Inflammatory macrophage (primary cell): ENCODE measurements at regions not wholly inside any gene's neighbourhood (a gene's known extent, or its start where the extent isn't known, plus 50 kb on each side); places are given as distances from the start of the nearest gene placed in this dataset.

Experiments used
- DNase-seq, 2 donors: peaks; one replicate each; pipeline ENCODE4 v3.0.0-alpha.2; 2020 to 2022

DNA sequence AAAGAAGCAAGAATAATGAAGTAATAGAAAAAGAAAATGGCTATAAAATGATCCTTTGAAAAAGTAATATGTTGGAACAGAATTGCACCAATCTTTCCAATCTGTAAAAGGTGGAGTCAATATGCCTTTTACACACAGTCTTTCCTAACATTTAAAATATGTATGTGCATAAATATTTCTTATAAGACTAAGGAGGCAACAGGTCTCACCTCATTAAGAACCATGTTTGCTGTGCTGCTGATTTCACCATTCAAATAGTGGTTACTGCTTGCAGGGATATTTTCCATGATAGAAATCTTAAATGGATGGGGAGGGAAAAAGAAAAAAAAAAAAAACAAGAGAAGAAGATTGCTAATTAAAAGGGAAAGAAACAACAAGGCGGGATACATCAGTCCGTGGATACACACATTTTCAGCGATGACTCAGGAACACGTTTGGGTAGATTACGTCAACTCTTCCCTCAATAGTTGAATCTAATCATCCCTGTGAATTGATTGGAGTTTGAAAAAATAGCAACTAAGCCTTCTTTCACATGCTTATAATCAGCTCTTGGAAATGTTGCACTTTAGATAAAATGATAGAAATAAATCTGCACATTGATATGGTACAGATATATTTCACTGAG is 2133.9 kb upstream of the CELF4 start:
- DNase-seq: no peak

DNA sequence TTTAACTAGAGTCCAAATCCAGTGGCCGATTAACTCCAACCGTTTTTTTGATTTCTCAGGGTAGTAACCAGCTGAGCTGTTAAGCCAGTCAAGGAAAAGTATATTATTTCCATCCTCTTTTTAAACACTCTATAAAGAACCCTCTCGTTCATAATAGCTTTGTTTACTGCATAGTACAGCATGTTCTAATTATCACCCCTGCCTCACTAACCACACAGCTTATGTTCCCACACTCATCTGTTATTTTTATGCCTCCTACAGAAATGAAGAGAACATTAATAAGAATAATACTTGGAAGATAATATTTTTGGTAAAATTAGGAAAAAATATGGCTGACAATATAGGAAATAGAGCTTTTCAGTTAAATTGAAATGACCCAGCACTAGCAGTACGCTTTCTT is 2132.8 kb upstream of the CELF4 start:
- no peak for DNase-seq

DNA sequence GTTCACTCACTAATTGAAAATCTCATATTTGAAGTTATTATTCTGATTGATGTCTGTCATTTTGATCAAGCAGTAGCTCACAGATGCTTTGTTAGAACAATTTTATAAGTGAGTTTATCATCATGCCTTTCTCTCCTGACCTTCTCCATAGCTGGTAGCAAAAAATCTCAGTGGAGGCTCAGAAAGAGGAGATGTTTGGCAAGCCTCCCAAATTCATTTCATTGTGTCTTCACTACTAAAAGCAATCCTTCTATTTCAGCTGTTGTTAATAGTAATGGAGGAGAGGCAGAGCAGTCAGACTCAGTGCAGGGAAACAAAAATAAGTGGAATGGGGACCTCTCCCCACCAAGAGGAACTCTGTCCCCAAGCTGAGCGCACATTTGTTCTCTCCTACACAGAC is 2127.8 kb upstream of the CELF4 start:
- no peak for DNase-seq

DNA sequence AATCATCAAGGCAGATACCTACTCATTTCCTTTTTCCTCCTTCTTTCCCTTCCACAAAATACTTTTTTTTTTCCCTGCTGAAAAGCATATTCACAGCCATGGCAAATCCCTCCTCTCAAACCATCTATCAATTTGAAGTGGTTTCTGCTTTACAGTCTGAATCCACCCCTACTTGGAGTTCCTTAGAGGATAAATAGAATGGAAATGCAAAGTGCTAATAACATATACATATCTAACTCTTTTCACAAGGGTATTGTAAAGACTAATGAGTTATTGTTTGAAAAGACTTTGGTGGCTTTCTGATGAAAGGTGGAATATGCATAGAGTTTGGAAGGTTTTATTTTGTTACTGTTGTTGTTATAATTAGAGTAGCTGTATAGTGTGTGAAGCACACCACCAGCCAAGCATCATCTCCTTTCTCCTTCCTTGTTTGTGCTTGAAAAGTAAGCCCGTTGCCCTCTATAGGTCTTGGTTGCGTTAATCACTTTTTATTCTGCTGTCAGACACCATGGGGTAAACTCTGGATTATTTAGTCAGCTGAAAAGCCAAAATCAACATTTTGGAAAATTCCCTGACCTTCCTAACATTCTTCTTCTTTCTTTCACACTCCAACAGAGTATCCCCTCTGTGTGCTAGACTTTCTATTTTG is 2126.9 kb upstream of the CELF4 start:
- DNase-seq: no peak

DNA sequence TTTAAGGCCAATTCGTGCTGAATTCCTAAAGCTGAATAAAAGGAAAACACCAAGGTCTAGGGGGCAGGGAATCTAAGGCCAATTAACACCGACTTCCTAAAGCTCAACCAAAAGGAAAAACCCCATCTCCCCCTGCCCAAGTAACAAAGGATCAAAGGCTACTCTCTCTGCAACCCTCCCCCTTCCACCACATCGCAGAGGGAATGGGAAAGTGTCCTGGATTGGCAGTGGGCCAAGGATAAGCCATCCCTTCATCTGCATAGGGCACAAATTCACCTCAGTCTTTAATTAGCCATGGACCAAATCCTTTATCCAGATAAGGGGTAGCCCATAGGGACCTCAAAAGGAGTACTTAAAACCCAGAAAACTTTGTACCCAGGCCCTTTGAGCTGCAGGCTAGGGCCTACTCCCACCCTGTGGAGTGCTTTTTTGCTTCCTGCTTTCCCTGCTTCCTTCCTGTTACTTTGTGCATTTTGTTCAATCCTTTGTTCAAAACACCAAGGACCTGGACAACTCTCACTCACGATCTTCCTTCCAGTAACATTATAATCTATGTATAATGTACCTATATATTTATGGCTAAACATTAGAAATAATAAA is 2119.8 kb upstream of the CELF4 start:
- no peak for DNase-seq

DNA sequence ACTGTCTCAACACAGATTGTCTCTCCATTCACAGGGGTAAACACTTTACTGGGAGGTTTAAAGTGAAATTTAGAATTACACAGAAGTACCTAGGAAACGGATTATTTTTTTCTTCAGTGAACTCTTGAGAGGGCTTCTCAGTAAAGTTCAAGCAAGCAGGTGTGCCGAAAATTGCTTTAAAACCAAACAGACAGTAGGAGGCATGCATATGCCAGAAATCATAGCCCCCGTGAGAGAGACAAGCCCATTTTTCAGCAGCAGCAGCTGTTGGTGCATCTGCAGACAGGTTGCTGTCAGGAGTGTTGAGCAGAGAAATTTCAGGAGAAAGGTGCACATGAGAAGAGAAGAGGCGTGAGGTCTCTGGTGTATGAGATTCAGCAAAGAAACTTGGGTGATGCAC is 2115.5 kb upstream of the CELF4 start:
- no peak for DNase-seq

DNA sequence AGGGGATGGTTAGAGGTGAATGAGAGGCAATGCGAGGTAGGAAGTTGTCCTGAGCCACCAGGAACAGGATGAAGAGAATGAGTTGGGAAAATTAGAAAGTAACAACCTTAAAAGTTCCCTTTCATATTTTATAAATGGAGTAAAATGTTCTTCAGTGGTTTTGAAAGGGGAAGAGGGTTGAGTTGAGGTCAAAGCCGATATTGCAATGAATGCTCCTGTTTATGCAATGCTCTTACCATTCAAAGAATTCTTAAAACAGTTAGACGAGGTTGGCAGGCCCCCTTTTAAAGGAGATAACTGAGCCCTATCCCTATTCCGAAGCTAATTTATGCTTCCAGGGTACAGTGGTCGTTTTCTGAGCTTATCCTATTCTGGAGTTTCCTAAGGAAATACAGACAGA is 2110.3 kb upstream of the CELF4 start:
- peak; percentile 60 to 70 for DNase-seq

DNA sequence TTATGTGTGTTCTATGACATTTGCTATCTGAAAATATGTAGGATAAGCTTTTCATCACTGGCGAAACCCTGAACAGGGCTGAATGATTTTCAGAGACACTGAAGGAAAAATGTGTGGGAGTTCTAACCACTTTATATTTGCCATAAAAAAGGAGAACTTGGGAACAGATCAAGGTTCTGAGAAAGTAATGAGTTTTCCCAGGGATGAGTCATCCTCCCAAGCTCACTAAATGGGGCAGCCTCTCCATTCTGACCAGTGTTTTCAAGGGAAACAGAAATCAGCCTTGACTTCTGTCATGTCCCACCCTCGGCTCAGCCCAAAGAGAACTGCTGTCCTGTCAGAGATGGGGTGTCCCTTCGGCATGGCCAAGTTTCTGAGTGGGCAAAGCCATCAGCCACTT is 2109.8 kb upstream of the CELF4 start:
- DNase-seq: peak; percentile 44 to 48

DNA sequence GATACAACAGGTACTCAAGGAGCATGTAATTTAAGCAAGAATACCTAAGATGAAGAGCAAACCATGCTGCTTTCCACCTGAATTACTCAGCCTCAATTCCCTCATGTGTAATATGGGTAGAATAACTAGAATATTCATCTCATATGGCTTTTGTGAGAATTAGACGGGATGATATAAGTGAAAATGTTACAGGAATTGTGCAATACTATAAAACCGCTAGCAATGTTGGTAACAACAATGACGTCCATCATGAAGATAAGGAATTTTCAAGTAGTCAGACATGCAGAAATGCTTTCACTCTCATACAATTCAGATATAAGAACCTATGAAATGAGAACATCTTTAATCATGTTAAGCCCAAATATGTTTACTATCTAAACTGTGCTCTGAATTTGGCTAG is 2106.6 kb upstream of the CELF4 start:
- no peak for DNase-seq

DNA sequence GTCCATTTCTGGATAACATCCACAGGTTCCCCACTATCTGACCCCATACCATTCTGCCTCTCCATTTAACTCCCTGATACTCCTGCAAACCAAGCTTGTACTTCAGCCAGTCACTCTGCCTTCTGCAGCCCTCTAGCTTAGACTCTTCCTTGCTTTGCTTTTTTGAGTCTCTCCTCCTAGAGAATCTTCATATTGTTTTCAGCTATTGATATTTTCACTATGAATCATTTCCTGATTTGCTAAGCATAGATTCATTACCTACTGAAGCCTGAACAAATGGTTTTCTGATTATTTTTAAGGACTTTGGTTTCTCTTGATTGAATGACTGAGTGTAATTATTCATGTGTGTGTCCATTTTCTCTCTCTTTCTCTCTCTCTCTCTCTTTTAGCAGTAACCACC is 2102.3 kb upstream of the CELF4 start:
- DNase-seq: no peak

DNA sequence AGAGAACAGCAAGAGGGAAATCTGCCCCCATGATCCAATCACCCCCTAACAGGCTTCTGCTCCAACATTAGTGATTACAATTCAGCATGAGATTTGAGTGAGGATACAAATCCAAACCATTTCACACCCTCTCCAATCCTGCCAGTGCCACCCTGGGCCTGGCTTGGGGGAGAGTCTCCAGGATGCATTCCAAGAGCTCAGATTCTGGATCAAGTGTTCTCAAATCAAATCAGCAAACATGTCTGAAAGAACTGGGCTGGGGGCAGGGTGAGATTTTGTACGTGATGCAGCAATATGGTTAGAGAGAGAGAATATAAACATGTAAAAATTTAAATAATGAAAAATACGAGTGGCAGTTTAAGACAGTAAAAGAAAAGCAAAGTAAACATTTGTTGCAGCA is 2100.9 kb upstream of the CELF4 start:
- no peak for DNase-seq

DNA sequence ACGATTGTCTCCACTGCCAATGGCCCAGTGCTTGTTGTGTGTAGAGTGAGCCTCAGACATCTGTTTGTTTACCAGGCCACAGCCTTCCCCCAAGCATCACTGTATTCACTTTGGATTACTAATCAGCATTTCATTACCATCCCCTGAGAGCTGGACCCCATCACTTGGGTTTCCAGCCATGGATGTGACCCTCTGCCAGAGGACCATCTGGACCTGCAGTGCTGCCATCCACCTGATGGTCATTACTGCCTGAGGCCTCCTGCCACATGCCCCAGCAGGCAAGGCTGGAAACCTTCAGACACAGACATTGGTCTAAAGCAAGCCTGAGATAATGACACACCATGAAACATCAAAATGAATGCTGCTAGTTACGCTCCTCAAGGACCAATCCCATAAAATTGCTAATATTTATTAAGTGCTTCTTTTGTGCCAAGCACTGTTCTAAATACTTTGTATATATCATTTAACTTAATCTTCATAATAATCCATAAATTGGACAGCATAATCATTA is 2096.3 kb upstream of the CELF4 start:
- no peak for DNase-seq

DNA sequence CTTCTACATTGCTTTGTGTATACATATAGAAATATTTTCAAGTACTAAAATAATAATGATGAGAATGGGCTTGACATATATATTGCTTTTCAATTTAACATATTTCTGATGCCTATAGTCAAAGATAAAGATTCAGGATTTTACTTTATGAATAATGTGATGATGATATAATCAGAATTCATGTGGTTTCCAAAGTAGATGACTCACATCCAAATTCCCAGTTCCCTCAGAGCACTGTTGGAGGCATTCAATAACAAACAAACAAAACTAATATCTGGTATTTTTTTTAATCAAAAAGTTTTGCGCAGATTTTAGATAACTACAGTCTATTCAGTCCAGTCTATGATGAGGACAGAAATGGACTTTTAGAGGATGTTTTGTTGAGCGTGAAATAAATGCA is 2094.5 kb upstream of the CELF4 start:
- no peak for DNase-seq

DNA sequence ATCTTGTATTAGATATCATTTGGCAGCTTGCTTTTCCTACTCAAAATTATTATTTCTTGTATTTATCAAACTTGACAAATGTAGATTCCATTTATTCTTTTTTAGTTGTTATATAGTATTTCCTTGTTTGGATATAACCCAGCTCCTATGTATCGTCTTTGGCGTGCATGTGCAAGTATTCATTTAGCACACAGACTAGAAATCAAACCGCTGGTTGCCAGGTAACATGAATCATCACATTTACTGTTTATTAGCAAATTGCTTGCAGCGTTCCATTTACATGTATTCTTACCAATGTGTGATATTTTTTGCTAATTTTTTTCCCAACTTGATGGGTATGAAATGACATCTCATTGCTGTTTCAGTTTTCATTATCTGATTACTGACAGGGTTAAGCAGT is 2089.7 kb upstream of the CELF4 start:
- no peak for DNase-seq

DNA sequence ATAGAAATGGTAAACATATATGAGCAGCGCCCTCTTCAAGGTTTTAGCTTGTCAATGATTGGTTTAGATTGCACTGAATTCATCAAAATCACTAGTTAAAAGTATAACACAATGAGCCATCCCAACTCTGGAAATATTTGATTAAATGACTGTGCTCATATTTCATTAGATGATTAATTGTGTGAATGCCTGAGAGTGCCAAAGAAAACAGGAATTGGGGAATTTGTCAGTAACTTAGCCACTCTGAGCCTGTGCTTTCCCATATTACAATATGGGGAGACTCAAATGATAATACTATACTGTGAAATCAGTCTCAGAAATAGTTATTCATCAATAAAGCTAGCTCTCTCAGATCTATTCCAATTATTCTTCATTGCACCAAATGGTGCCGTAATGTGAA is 2087.6 kb upstream of the CELF4 start:
- DNase-seq: no peak

DNA sequence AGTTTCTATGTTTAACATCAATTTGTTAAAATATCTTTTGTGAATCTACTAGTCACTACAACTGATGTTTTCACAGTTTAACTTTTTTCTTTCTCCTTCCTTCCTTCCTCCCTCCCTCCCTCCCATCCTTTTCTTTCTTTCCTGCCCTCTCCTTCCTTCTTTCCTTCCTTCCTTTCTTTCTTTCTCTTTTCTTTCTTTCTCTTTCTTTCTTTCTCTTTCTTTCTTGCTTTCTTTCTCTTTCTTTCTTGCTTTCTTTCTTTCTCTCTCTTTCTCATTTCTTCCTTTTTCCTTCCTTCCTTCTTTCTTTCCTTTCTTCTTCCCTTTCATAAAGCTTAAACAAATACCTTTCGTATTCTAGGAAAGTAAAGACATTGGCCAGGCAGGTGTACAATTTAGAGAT is 2083.0 kb upstream of the CELF4 start:
- no peak for DNase-seq

DNA sequence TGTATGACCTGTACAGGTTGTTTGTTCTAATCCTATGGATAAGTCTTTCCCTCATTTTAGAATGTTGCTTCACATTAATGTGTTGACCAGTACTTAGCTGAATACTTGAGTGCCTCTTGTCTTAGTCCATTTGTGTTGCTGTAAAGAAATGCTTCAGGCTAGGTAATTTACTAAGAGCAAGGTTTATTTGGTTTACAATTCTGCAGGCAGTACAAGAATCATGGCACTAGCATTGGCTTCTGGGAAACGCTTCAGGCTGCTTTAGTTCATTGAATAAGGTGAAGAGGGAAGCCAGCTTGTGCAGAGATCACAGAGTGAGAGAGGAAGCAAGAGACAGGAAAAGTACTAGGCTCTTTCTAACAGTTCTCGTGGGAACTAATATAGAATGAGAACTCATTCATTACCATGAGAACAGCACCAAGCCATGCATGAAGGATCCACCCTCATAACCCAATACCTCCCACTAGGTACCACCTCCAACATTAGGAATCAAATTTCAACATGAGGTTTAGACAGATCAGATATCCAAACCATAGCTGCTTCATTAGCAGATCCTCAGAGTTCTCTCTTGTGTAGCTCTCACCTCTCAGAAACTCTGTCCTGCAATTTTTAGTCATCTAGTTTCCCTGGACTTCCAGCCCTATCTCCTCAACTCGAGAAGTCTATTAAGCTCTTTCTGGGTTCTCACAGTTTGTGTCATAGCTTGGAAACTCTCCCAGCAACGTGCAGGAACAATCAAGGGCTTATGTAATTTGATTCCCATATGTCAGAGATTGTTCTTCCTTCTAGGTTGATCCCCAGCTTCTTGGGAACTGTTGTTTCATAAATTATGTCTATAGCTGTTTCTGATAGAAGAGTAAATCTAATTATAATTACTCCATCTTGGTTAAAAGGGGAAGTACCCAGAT is 2082.3 kb upstream of the CELF4 start:
- no peak for DNase-seq

DNA sequence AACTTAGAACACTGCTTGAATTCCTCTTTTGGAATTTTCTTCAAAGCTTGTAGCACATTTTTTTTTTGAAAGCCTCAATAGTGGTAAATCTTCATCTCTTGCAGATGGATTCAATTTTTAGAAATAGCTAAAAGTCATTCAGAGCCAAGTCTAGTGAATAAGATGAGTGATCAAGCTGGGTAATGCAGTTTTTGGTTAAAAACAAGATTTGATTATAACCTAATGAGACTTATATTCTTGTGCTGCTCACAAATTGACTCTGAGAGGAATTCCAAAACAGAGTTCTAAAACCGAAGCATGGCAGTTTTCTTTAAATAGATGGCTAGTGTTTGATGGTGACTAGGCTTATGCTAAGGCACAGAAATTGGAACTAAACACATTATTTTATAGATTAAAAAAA is 2072.6 kb upstream of the CELF4 start:
- DNase-seq: no peak

DNA sequence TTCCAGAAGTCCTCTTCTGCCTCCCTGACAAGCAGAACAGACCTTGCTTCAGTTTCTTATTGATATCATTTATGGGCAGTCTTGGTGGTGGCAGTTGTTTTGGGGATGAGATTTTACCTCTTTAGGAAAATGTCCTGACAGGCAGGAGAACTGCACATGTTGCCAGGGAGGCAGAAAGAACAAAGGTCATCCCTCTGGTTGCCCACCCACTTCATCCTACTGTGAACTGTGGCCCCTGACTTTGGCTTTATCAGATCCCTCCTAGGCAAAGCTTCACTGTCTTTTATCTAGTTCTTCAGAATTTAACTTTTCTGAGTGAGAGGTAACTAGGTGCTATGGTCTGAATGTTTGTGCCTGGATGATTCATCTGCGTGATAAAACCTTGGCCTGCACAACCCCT is 2071.3 kb upstream of the CELF4 start:
- no peak for DNase-seq

DNA sequence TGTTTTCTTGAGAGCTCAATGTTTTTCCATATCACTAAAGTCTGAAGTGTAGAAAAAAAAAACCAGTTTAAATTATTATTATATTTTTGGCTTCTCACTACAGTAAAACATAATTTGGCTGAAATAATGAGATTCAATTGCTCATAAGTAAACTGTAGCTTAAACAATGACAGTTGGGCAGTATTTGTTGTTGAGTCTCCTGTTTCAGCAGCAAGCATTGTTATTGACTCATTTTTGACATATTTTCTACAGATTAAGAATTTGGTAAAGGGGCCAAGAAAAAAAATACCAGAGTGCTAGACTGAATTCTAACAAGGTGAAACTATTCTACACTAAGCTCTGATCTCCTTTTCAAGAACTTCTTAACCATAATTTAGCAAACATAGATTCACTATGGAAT is 2070.4 kb upstream of the CELF4 start:
- DNase-seq: no peak

DNA sequence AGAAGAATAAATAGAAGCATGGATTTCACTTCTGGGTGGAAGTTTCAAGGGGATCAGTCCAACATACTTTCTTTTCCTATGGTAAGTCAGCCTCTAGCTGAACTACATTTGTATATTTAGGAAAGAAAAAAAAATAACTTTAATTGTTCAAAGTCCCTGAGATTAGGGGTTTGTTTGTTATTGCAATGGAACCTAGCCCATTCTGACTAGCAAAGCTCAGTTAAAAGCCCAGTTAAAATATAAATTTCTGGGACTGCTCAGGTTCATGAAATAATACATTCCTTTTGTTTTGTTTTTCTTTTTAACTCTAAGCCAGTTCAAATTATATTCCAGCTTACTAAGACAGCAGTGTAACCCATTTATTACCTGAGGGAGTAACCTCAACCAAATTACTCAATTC is 2069.6 kb upstream of the CELF4 start:
- no peak for DNase-seq

DNA sequence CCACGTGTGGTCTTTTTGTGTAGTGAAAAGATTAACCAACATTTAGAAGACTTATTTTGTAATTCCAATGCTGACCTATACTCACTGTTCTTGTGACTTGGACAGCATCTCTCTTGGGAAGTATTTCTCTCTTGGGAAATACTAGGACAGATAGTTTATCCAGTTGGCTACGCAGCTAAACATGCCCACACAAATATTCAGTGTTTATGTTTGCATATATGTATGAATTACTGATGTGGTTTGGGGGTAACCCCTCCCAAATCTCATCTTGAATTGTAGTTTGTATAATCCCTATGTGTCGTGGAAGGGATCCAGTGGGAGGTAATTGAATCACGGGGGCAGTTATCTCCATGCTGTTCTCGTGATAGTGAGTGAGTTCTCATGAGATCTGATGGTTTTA is 2062.3 kb upstream of the CELF4 start:
- no peak for DNase-seq

DNA sequence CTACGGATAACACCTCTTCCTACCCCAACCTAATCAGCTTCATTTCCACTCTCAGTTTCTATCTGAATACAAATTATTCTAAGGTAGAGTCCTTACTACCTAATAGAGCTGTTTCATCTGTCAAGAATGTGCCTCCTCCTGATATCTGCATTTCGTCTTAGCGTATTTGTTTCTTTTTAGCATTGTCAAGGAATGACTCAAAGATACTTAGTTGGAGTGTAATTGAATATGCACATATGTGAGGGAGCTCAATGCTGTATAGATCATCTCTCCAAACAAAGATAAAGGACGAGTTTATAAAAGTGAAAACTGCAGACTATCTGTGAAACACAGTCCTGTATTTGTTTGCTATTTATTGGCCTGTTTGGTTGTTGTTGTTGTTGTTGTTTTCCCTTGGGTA is 2059.4 kb upstream of the CELF4 start:
- DNase-seq: no peak
